ENCODE measurements at regions not wholly inside any gene's neighbourhood (a gene's known extent, or its start where the extent isn't known, plus 50 kb on each side); places are given as distances from the start of the nearest gene placed in this dataset.

GRCh38 chr19:29326849-29327840 lies 114.2 kb upstream of the UQCRFS1 start:
- peaks cover 17% of the 10 kb centered on the region for H3K27me3 Mint-ChIP-seq (ENCODE audit: low read depth)
- no peaks in the 10 kb centered on the region for H3K4me1 Mint-ChIP-seq
- H3K27ac Mint-ChIP-seq: no peak overlapping the region
- no peak for DNase-seq (ENCODE audit: low spot score in 2 of 2, unreplicated experiment in 2 of 2)
- TF ChIP-seq CTCF (IDR thresholded peaks at IDR 0.05; ENCODE audit: unreplicated experiment): no peak
- no peak overlapping the region for H3K4me3 Mint-ChIP-seq
- H3K36me3 Mint-ChIP-seq: no peaks in the 10 kb centered on the region
- H3K9me3 Mint-ChIP-seq: peaks cover 14% of the 10 kb centered on the region

GRCh38 chr19:29328586-29328985 lies 115.6 kb upstream of the UQCRFS1 start:
- Mint-ChIP-seq H3K27ac (no peak overlapping the region), H3K27me3 (ENCODE audit: low read depth) (peaks cover 10% of the 10 kb centered on the region), H3K9me3 (peaks cover 14% of the 10 kb centered on the region), H3K36me3 (no peaks in the 10 kb centered on the region), H3K4me3 (no peak overlapping the region), H3K4me1 (no peaks in the 10 kb centered on the region)
- no peak for DNase-seq (ENCODE audit: low spot score in 2 of 2, unreplicated experiment in 2 of 2)
- TF ChIP-seq CTCF (IDR thresholded peaks at IDR 0.05; ENCODE audit: unreplicated experiment): no peak

- peaks cover 14% of the 10 kb centered on the region for H3K9me3 Mint-ChIP-seq
- no peaks in the 10 kb centered on the region for H3K36me3 Mint-ChIP-seq
- H3K27me3 Mint-ChIP-seq (ENCODE audit: low read depth): peaks cover 6% of the 10 kb centered on the region
- no peak overlapping the region for H3K27ac Mint-ChIP-seq
- H3K4me1 Mint-ChIP-seq: no peaks in the 10 kb centered on the region
- H3K4me3 Mint-ChIP-seq: no peak overlapping the region
- no peak for TF ChIP-seq CTCF (IDR thresholded peaks at IDR 0.05; ENCODE audit: unreplicated experiment)
- no peak for DNase-seq (ENCODE audit: low spot score in 2 of 2, unreplicated experiment in 2 of 2)
These were observed 116.6 kb upstream of the UQCRFS1 start for GRCh38 chr19:29329460-29330134.

GRCh38 chr19:29336425-29336824 lies 123.5 kb upstream of the UQCRFS1 start:
- H3K36me3 Mint-ChIP-seq: no peaks in the 10 kb centered on the region
- no peak overlapping the region for H3K4me3 Mint-ChIP-seq
- no peaks in the 10 kb centered on the region for H3K4me1 Mint-ChIP-seq
- H3K27me3 Mint-ChIP-seq (ENCODE audit: low read depth): no peaks in the 10 kb centered on the region
- no peak for DNase-seq (ENCODE audit: low spot score in 2 of 2, unreplicated experiment in 2 of 2)
- no peak overlapping the region for H3K27ac Mint-ChIP-seq
- TF ChIP-seq CTCF (IDR thresholded peaks at IDR 0.05; ENCODE audit: unreplicated experiment): no peak
- peaks cover 10% of the 10 kb centered on the region for H3K9me3 Mint-ChIP-seq

GRCh38 chr19:29337029-29337428 lies 124.1 kb upstream of the UQCRFS1 start:
- H3K27me3 Mint-ChIP-seq (ENCODE audit: low read depth): no peaks in the 10 kb centered on the region
- TF ChIP-seq CTCF (IDR thresholded peaks at IDR 0.05; ENCODE audit: unreplicated experiment): no peak
- no peak overlapping the region for H3K4me3 Mint-ChIP-seq
- peaks cover 17% of the 10 kb centered on the region for H3K9me3 Mint-ChIP-seq
- no peak for DNase-seq (ENCODE audit: low spot score in 2 of 2, unreplicated experiment in 2 of 2)
- H3K27ac Mint-ChIP-seq: no peak overlapping the region
- no peaks in the 10 kb centered on the region for H3K4me1 Mint-ChIP-seq
- no peaks in the 10 kb centered on the region for H3K36me3 Mint-ChIP-seq
